NCI-H510A treated with DMSO at 0.1 percent for 48 hours (cell line): ENCODE measurements at regions not wholly inside any gene's neighbourhood (a gene's known extent, or its start where the extent isn't known, plus 50 kb on each side); places are given as distances from the start of the nearest gene placed in this dataset.
"Not testable (repeated sequence)": the region's sequence is repeated elsewhere in the genome, so short reads cannot be mapped to it uniquely, and the experiment has no call there.

Experiments
- DNase-seq: peaks from one replicate; lab custom pipeline; 2025; lab: John Stamatoyannopoulos, UW

- no peak for DNase-seq
Measured at GRCh38 chr13:91216928-91217700, 130.4 kb upstream of the MIR17HG start.

GRCh38 chr13:91219201-91219600 is 128.3 kb upstream of the MIR17HG start:
- DNase-seq = no peak

GRCh38 chr13:91220872-91221271 is 126.6 kb upstream of the MIR17HG start:
- DNase-seq = no peak

GRCh38 chr13:91228108-91228507 is 119.4 kb upstream of the MIR17HG start:
- DNase-seq = no peak

GRCh38 chr13:91228940-91229339 is 118.5 kb upstream of the MIR17HG start:
- no peak for DNase-seq

GRCh38 chr13:91232716-91233115 is 114.8 kb upstream of the MIR17HG start:
- DNase-seq = no peak

GRCh38 chr13:91233291-91233690 is 114.2 kb upstream of the MIR17HG start:
- DNase-seq = no peak

GRCh38 chr13:91236182-91236581 is 111.3 kb upstream of the MIR17HG start:
- no peak for DNase-seq

- DNase-seq = no peak
Measured at GRCh38 chr13:91236921-91237320, 110.6 kb upstream of the MIR17HG start.

- no peak for DNase-seq
Measured at GRCh38 chr13:91238036-91238435, 109.5 kb upstream of the MIR17HG start.

GRCh38 chr13:91240341-91240740 is 107.1 kb upstream of the MIR17HG start:
- no peak for DNase-seq

GRCh38 chr13:91241221-91241933 is 106.1 kb upstream of the MIR17HG start:
- no peak for DNase-seq

- DNase-seq = no peak
Measured at GRCh38 chr13:91242652-91243051, 104.8 kb upstream of the MIR17HG start.

GRCh38 chr13:91245288-91245687 is 102.2 kb upstream of the MIR17HG start:
- no peak for DNase-seq

- peak; percentile 16 for DNase-seq
Measured at GRCh38 chr13:91247768-91248167, 99.7 kb upstream of the MIR17HG start.

GRCh38 chr13:91248249-91248648 is 99.2 kb upstream of the MIR17HG start:
- DNase-seq = no peak

GRCh38 chr13:91249370-91249769 is 98.1 kb upstream of the MIR17HG start:
- no peak for DNase-seq

- no peak for DNase-seq
Measured at GRCh38 chr13:91249861-91250260, 97.6 kb upstream of the MIR17HG start.

GRCh38 chr13:91251573-91251972 is 95.9 kb upstream of the MIR17HG start:
- DNase-seq = not testable (repeated sequence)

GRCh38 chr13:91264484-91264883 is 83.0 kb upstream of the MIR17HG start:
- no peak for DNase-seq

GRCh38 chr13:91269237-91269636 is 78.2 kb upstream of the MIR17HG start:
- DNase-seq = no peak

- DNase-seq = no peak
Measured at GRCh38 chr13:91270031-91270430, 77.5 kb upstream of the MIR17HG start.

GRCh38 chr13:91272235-91272777 is 75.2 kb upstream of the MIR17HG start:
- DNase-seq = no peak
